ENCODE measurements at regions not wholly inside any gene's neighbourhood (a gene's known extent, or its start where the extent isn't known, plus 50 kb on each side); places are given as distances from the start of the nearest gene placed in this dataset.

DNA sequence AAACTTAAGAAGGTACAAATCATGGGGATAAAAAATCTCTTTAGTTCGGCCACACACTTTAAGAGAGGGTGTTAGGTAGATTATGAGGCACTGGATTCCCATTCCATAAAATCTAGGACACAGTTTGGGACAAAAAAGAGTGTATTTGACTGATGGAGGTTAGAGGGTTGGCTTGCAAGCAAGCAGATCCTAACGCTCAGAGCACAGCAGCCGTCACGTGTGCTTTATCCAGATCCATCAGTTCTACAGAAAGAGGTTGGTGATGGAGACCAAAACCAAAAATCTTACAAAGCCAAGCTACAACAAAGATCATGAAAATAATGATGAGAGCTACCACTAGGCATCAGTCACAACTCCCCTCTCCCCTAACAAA, 549.4 kb downstream of the TNS3 start:
- no peak for TF ChIP-seq FOXP2 (optimal IDR thresholded peaks at IDR 0.05; ENCODE audit: borderline replicate concordance, extremely low read depth, extremely low read length, insufficient read depth)
- TF ChIP-seq POLR2AphosphoS5 (IDR thresholded peaks at IDR 0.05; ENCODE audit: low read depth, low read length): no peak
- TF ChIP-seq TAF1 (IDR thresholded peaks at IDR 0.05; ENCODE audit: borderline replicate concordance, insufficient read depth, low read length): no peak
- TF ChIP-seq, protein P1, sequence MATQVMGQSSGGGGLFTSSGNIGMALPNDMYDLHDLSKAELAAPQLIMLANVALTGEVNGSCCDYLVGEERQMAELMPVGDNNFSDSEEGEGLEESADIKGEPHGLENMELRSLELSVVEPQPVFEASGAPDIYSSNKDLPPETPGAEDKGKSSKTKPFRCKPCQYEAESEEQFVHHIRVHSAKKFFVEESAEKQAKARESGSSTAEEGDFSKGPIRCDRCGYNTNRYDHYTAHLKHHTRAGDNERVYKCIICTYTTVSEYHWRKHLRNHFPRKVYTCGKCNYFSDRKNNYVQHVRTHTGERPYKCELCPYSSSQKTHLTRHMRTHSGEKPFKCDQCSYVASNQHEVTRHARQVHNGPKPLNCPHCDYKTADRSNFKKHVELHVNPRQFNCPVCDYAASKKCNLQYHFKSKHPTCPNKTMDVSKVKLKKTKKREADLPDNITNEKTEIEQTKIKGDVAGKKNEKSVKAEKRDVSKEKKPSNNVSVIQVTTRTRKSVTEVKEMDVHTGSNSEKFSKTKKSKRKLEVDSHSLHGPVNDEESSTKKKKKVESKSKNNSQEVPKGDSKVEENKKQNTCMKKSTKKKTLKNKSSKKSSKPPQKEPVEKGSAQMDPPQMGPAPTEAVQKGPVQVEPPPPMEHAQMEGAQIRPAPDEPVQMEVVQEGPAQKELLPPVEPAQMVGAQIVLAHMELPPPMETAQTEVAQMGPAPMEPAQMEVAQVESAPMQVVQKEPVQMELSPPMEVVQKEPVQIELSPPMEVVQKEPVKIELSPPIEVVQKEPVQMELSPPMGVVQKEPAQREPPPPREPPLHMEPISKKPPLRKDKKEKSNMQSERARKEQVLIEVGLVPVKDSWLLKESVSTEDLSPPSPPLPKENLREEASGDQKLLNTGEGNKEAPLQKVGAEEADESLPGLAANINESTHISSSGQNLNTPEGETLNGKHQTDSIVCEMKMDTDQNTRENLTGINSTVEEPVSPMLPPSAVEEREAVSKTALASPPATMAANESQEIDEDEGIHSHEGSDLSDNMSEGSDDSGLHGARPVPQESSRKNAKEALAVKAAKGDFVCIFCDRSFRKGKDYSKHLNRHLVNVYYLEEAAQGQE (IDR thresholded peaks at IDR 0.05; ENCODE audit: insufficient read depth in 1 of 2, low read depth in 2 of 2, low read length in 2 of 2): no peak
- no peak for TF ChIP-seq SIN3A (IDR thresholded peaks at IDR 0.05; ENCODE audit: borderline replicate concordance, insufficient read depth, low read length)
